Brain pericyte (primary cell): ENCODE measurements at regions not wholly inside any gene's neighbourhood (a gene's known extent, or its start where the extent isn't known, plus 50 kb on each side); places are given as distances from the start of the nearest gene placed in this dataset.
"Not testable (repeated sequence)": the region's sequence is repeated elsewhere in the genome, so short reads cannot be mapped to it uniquely, and the experiment has no call there.

Experiments used
- DNase-seq: peaks from one replicate; pipeline ENCODE4 v3.0.0-alpha.2; 2012; ENCODE audit warnings: low read depth, low spot score

GRCh38 chr3:522888-523287 is 326.3 kb downstream of the CHL1 start:
- DNase-seq: no peak

- no peak for DNase-seq
Measured at GRCh38 chr3:525415-525814, 328.9 kb downstream of the CHL1 start.

DNA sequence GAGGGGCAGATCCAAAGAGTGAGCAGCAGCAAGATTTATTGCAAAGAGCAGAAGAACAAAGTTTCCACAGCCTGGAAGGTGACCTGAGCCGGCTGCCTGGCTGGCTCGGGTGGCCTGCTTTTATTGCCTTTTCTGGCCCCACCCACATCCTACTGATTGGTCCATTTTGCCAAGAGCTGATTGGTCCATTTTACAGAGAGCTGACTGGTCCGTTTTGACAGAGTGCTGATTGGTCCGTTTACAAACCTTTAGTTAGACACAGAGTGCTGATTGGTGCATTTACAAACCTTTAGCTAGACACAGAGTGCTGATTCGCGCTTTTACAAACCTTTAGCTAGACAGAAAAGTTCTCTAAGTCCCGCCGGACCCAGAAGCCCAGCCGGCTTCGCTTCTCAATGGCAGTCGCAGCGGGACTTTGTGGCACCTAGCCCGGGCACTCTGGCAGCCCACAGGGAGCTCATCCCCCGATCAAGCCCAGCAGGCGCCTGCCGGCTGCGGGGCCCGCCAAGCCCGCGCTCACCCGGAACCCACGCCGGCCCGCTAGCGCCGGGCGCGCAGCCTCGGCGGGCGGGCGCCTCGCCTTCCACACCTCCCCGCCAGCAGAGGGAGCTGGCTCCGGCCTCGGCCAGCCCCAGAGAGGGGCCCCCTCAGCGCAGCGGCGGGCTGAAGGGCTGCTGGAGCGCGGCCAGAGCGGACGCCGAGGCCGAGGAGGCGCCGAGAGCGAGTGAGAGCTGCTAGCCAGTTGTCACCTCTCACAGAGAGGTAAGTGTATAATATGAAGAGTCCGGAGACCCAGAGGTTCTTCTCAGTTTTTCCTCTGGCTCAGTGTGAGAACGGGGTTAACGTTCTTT is 339.2 kb downstream of the CHL1 start:
- DNase-seq: no peak

DNA sequence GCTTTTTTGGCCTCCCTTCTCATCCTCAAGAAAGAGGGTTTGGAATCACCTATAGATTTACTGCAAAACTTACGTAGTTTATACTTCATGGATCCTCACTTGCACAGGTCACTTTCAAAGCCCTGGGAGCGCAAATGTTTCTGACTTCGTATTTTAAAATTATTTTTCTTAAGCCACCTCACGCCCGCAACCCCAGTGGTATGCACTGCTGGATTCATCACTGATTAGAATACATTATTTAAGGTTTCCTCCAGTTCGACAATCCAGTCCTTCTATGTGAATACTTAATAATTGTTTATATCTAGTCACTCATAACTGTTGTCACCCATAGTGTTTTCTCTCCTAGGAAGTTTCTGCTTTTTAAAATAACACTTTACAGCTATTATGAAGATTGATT is 339.9 kb downstream of the CHL1 start:
- no peak for DNase-seq

- DNase-seq: no peak
Measured at GRCh38 chr3:541062-541801, 344.7 kb downstream of the CHL1 start.

DNA sequence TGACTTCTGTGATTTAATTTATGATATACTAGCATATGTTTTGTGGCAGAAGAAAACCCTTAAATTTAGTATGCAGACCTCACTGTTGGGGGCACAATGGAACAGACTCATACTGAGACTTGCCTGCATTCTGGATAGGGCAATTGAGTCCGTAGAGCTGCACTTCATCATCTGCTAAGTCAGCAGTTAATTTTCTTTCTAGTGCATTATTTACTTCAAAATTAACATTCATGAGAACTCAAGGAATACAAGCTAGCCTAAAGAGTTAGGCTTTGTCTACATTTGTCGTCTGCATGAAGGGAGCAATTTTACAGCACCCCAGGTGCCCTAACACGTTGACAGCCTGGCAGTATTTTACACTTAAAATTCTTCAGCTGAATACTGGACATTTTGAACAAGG is 345.5 kb downstream of the CHL1 start:
- DNase-seq: no peak

DNA sequence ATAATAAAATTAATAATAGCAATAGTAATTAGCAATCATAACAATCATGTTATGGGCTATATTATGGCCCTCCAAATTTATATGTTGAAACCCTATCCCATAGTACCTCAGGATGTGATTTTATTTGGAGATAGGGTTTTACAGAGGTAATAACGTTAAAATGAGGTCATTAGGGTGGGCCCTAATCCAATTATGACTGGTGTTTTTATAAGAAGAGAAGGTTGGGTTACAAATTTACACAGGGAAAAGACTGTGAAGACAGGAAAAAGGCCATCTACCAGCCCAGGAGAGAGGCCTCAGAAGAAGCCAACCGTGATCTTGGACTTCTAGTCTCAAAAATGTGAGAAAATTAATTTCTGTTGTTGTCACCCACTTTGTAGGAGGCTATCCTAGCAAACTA is 353.1 kb downstream of the CHL1 start:
- no peak for DNase-seq

DNA sequence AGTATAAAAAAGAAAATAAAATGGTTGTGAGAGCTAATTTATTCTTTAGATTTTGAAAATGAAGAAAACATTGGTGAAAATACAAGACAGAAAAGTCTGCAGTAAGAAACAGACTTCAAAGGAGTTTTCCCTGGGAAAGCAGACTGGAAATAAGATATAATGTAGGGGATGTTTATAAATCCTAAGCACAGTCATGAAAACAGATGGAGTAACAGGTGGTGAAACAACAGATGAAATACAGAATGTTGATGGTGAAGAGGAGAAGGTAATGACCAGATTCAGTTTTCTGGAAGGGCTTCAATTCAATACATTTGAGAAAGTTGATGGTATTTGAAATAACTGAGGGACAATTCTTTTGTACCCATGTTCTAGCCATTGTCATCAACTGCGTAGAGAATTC is 353.9 kb downstream of the CHL1 start:
- no peak for DNase-seq

GRCh38 chr3:557972-558371 is 361.4 kb downstream of the CHL1 start:
- no peak for DNase-seq

GRCh38 chr3:567488-568185 is 371.1 kb downstream of the CHL1 start:
- no peak for DNase-seq

DNA sequence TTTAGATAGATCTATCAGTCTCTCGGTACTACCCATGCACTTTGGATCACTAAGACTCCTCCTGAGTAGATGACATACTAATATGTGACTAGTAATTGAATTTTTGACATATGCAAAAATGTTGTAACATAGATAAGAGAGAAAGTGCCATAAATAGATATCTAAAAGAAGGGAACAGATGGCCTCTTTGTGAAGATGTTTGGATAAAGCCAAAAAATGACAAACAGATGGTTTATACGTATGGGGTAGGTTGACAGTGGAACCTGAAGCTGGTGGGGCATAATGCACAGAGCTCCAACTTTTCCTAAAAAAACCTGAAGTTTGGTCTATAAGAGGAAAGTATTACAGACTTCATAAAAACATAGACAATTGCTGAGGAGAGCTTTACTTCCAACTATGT is 383.0 kb downstream of the CHL1 start:
- DNase-seq: not testable (repeated sequence)

GRCh38 chr3:589066-589465 is 392.5 kb downstream of the CHL1 start:
- not testable (repeated sequence) for DNase-seq

DNA sequence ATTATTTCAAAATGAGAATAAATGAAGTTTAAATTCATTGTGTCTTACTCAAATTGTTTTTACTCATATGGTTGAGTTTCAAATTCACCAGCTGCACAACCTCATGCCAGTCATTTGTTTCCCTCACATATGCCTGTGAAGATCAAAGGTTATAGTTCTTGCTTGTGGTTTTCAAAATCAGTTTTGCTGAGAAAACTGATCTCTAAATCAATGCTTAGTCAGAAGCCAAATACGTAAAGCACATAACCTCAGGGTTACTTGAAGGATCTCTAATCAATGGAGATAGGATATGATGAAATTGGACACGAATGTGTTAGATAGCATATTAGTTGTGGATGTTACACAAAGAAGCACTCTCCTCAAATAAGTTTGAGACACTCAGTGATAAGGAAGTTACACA is 400.7 kb downstream of the CHL1 start:
- DNase-seq: not testable (repeated sequence)

DNA sequence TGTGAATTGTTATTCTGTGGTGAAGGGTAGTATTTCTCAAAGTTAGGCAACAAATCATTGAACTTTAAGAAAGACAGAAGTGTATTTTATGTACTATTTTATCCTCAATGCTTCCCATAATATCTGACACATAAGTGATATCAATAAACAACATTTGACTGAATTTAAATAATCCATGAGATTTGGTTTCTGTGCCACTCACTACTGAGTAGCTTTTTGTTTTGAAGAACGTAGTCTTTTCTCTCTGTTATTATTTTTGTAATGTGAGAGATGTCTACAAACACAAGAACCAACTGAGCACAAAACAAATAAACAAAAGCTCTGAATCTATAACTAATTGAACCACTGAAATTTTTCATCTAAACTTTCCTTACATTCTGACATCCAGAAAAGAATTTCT is 401.2 kb downstream of the CHL1 start:
- DNase-seq: not testable (repeated sequence)

- DNase-seq: not testable (repeated sequence)
Measured at GRCh38 chr3:607480-607879, 410.9 kb downstream of the CHL1 start.

DNA sequence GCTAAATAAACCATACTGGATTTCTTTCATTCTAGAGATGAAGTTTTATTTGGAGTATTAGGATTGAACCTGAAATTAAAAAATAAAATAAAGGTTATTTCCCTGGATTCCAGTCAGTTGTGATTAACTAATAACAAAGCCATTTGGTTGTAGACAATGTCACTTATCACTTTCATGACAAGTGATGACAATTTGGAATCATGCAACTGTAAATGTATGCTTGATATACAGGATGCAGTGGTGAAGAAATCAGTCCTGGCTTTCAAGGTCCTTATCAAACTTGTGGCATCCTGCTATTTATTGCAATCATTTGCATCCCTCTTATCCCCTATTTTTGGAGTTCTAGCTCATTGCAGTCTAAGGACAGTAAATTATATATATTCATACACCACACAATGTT is 425.2 kb downstream of the CHL1 start:
- DNase-seq: no peak

DNA sequence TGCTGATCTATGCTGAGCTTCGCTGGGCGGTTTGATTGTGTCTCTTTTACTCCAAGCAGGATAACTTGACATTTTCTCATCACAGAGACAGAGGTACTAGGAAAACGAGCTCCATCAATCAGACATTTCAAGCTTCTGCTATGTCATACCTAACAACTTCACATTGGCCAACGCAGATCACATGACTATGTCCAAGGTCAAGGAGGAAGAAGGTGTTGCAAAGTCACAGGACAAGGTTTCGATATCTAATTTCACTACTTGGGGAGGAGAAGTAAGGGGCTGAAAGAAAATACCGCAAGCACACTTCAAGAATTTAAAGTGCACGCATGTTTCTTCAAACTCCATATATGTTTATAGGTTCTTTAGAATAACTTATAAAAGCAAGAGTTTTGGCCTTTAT is 425.8 kb downstream of the CHL1 start:
- DNase-seq: no peak

DNA sequence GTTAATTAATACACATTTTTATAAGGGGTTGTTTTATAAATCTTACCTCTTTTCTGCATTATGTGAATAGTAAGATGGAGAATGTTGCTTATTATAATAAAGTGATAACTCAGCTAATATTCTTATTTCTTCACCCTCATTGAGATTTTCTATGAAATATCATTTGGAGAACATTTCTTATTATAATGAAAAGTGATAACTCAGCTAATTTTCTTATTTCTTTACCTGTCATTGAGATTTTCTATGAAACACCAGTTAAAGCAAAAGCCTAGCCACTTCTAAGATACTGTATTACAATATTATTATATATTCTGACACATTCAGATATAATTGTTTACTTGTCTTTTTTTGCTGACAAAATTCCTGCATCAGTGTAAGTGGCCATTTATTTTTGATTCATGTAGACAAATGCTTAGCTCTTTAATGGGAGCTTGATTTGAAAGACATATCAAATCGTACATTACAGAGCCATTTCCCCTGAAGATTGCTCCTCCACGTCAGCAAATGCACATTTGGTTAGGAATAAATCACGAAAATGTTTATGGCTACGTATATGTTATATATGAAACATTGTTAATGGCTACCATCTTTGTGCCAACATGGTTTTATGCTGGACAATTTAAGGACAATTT is 427.5 kb downstream of the CHL1 start:
- no peak for DNase-seq

GRCh38 chr3:632571-633170 is 436.1 kb downstream of the CHL1 start:
- no peak for DNase-seq

DNA sequence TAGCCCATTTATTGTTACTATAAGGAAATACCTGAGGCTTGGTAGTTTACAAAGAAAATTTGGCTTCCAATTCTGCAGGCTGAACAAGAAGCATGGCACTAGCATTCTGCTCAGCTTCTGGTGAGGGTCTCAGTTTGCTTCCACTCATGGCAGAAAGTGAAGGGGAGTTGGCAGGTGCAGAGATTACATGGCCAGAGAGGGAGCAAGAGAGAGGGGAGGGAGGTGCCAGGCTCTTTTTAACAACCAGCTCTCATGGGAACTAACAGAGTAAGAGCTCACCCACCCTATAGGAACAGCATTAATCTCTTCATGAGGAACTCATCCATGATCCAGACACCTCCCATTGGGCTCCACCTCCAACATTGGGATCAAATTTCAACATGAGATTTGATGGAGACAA is 437.9 kb downstream of the CHL1 start:
- no peak for DNase-seq

DNA sequence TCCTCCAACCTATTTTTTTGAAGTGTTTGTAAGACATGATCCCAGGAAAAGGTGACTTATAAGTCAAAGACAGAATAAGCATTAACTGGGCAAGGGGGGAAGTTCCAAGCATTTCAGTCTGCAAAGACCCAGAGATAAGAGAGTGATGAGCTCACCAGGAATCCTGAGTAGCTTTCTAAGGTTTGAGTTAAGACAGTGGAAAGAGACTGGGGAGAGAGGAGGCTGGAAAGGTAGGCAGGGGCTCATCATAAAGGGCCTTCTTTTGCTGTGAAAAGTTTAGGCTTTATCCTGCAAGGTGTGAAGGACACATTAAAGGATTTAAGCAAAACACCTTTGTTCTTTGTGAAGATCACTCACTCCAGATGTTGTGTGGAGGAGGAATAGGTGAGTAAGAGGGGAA is 438.8 kb downstream of the CHL1 start:
- no peak for DNase-seq

DNA sequence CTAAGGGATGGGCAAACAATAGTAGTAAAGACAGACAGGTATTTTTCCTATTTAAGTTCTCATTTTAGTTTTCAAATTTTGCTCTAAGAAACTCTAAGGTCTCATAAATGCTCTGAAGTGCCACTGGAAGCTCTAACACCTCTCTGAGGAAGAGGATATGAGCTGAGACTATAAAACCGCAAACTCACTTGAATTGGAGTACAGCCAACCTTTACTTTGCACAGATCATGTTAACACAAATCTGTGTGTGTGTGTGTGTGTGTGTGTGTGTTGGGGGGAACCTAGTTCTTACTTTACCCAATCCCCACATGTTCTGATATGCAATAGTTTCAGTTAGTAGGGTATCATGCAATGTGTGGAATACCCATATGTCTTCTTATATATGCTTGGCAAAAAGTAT is 446.8 kb downstream of the CHL1 start:
- no peak for DNase-seq
